GM23248 (cell line): ENCODE measurements at regions not wholly inside any gene's neighbourhood (a gene's known extent, or its start where the extent isn't known, plus 50 kb on each side); places are given as distances from the start of the nearest gene placed in this dataset.

ENCODE experiments used
- EZH2 ChIP-seq: fragments of 200-600 bp; sonication (generic); IDR thresholded peaks from 2 replicates; pipeline ENCODE4 v1.6.1; 2018; ENCODE audit warnings: antibody characterized with exemption, mild to moderate bottlenecking; ENCODE audit not compliant: insufficient read depth, poor library complexity, severe bottlenecking
- EZH2phosphoT487 ChIP-seq: fragments of 200-600 bp; sonication (generic); IDR thresholded peaks from 2 replicates; pipeline ENCODE4 v1.6.1; 2018; ENCODE audit warnings: antibody characterized with exemption, moderate library complexity, mild to moderate bottlenecking, low read depth; ENCODE audit not compliant: insufficient read depth

DNA sequence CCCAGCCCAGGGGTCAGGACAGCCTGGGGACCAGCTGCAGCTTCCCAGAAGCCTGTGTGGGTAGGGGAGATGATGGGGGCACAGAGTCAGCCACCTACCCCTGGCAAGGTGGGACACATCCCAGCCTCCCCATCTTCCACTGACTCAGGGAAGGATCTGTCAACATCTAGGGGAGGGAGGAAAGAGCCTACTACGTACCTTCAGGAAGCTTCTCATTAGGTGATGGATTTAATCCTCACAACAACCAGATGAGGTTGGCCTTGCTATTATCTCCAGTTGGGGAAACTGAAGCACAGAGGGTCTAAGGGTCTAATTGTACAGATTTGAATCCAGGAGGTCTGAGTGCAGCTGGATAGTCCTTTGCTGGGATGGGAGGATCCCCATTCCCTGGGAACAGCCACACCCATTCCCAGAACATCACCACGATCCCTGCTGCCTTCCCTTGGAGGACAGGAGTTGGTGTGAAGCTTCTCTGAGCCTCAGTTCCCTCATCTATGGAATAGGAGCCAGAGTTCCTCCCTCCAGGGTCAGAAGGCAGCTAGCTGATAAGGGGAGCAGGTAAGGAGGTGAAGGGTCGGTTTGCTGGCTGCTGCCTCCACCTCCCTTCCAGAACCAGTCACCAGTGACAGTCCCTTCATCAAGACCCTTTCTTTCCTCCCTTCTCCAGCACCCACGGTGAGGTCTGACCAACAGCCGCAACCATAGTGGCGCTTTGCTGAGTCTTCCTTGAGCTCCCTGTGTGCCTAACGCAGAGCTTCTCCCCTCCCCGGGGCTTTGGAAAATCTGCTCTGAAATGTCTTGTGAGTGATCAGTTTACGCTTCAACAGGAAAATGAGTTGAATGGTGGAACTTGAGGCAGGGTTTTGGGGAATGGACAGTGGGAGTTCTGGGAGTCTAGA lies 56.8 kb downstream of the CEBPB start:
- no peak for TF ChIP-seq EZH2phosphoT487
- no peak for TF ChIP-seq EZH2
